Esophagus muscularis mucosa (tissue), 4 donors: ENCODE measurements at regions not wholly inside any gene's neighbourhood (a gene's known extent, or its start where the extent isn't known, plus 50 kb on each side); places are given as distances from the start of the nearest gene placed in this dataset.
"Not testable (repeated sequence)": the region's sequence is repeated elsewhere in the genome, so short reads cannot be mapped to it uniquely, and the experiment has no call there.

Experiments
- DNase-seq: peaks from one replicate; pipeline ENCODE4 v3.0.0-alpha.2; 2017; ENCODE audit errors: extremely low spot score
- H3K27ac ChIP-seq, 4 donors: fragments of 200-600 bp; sonication (generic); replicated peaks in 1 of 4; 1 replicate in 3 of 4; 2 replicates in 1 of 4; pipeline ENCODE4 v1.5.1; 2016 to 2019; ENCODE audit warnings: mild to moderate bottlenecking in 1 of 4
- H3K27me3 ChIP-seq, 4 donors: fragments of 200-600 bp; sonication (generic); one replicate each; pipeline versions ENCODE4 v1.5.1 to v1.6.0; 2016 to 2019
- H3K36me3 ChIP-seq, 4 donors: fragments of 200-600 bp; sonication (generic); one replicate each; pipeline ENCODE4 v1.5.1; 2016 to 2019
- H3K4me1 ChIP-seq, 4 donors: fragments of 200-600 bp; sonication (generic); one replicate each; pipeline ENCODE4 v1.5.1; 2016 to 2019
- H3K4me3 ChIP-seq, 4 donors: fragments of 200-600 bp; sonication (generic); 1 replicate in 2 of 4; 2 replicates in 2 of 4; pipeline ENCODE4 v1.5.1; 2016 to 2019; ENCODE audit warnings: mild to moderate bottlenecking in 4 of 4, moderate library complexity in 1 of 4
- H3K9me3 ChIP-seq, 4 donors: fragments of 200-600 bp; sonication (generic); 1 replicate in 3 of 4; 2 replicates in 1 of 4; pipeline ENCODE4 v1.5.1; 2016 to 2019
- CTCF ChIP-seq, 3 experiments: fragments of 200-600 bp in 2 of 3; fragments of 450-650 bp in 1 of 3; sonication (generic) in 2 of 3; IDR thresholded peaks; one replicate each; pipeline ENCODE4 v1.5.1; 2017 to 2019; ENCODE audit warnings: antibody characterized with exemption in 3 of 3, mild to moderate bottlenecking in 2 of 3, moderate library complexity in 1 of 3
- EP300 ChIP-seq: sonication (generic); formaldehyde crosslinking; IDR thresholded peaks from one replicate; pipeline ENCODE4 v1.6.1; 2017; ENCODE audit warnings: antibody characterized with exemption
- POLR2A ChIP-seq: fragments of 450-650 bp; IDR thresholded peaks from one replicate; pipeline ENCODE4 v1.6.1; 2017; ENCODE audit warnings: antibody characterized with exemption, moderate library complexity, mild to moderate bottlenecking, low read depth
- POLR2AphosphoS5 ChIP-seq, 2 donors: sonication (generic); formaldehyde crosslinking; IDR thresholded peaks; one replicate each; pipeline ENCODE4 v1.6.1; 2017; ENCODE audit warnings: antibody characterized with exemption in 2 of 2
- WGBS: methylation state at CpG from one replicate; pipeline ENCODE4 v1.1.5; 2018; 5-methylcytosine and 5-hydroxymethylcytosine counted together
- intact Hi-C: fragments of 100-400 bp; cut with DNase I; formaldehyde crosslinking; loops from one replicate; pipeline ENCODE4 v1.15.1; 2023

GRCh38 chr2:173524256-173524955 lies 169.7 kb downstream of the CDCA7 start:
- 84% methylated on average over 7 of the region's 7 CpGs for WGBS
- intact Hi-C loops: no loop called here
- Histone ChIP-seq H3K27me3 (peaks cover 0 to 5% (median 0%) of the 10 kb centered on the region in 4 donors), H3K4me3 (no peak overlapping the region), H3K4me1 (no peaks in the 10 kb centered on the region), H3K27ac (no peak overlapping the region), H3K9me3 (peaks cover 0 to 6% (median 0%) of the 10 kb centered on the region in 4 donors), H3K36me3 (no peaks in the 10 kb centered on the region)
- DNase-seq: no peak
- TF ChIP-seq EP300 (no peak), POLR2A (no peak), POLR2AphosphoS5 (IDR thresholded peaks at IDR 0.05) (no peak), CTCF (IDR thresholded peaks at IDR 0.05) (no peak)

- H3K4me3 ChIP-seq, H3K9me3 ChIP-seq, DNase-seq, H3K36me3 ChIP-seq, H3K27ac ChIP-seq, H3K4me1 ChIP-seq, H3K27me3 ChIP-seq, intact Hi-C loops: not testable (repeated sequence)
- 89% methylated on average over 19 of the region's 32 CpGs for WGBS
Measured at GRCh38 chr2:173532732-173533531, 178.3 kb downstream of the CDCA7 start.

GRCh38 chr2:173537694-173538093 lies 183.0 kb downstream of the CDCA7 start:
- Histone ChIP-seq H3K27me3 (no peaks in the 10 kb centered on the region), H3K9me3 (no peaks in the 10 kb centered on the region), H3K4me3 (no peak overlapping the region), H3K36me3 (no peaks in the 10 kb centered on the region), H3K27ac (no peak overlapping the region), H3K4me1 (no peaks in the 10 kb centered on the region)
- TF ChIP-seq CTCF (IDR thresholded peaks at IDR 0.05) (no peak), POLR2A (no peak), POLR2AphosphoS5 (IDR thresholded peaks at IDR 0.05) (no peak), EP300 (no peak)
- WGBS: 81% methylated on average over 2 of the region's 2 CpGs
- intact Hi-C loops: no loop called here
- no peak for DNase-seq

GRCh38 chr2:173539615-173540014 lies 184.9 kb downstream of the CDCA7 start:
- H3K27me3 ChIP-seq: no peaks in the 10 kb centered on the region
- no peak overlapping the region for H3K27ac ChIP-seq
- no peak for TF ChIP-seq EP300
- TF ChIP-seq POLR2A: no peak
- no peak overlapping the region for H3K4me3 ChIP-seq
- H3K9me3 ChIP-seq: no peaks in the 10 kb centered on the region
- H3K4me1 ChIP-seq: no peaks in the 10 kb centered on the region
- WGBS: 87% methylated on average over 2 of the region's 2 CpGs
- no peak for DNase-seq
- intact Hi-C loops: no loop called here
- no peaks in the 10 kb centered on the region for H3K36me3 ChIP-seq

GRCh38 chr2:173544641-173545363 lies 190.1 kb downstream of the CDCA7 start:
- TF ChIP-seq POLR2A (no peak), EP300 (no peak), CTCF (IDR thresholded peaks at IDR 0.05) (no peak), POLR2AphosphoS5 (IDR thresholded peaks at IDR 0.05) (no peak)
- H3K36me3 ChIP-seq: no peaks in the 10 kb centered on the region
- H3K27ac ChIP-seq: no peak overlapping the region
- H3K4me3 ChIP-seq: no peak overlapping the region
- no peaks in the 10 kb centered on the region for H3K4me1 ChIP-seq
- DNase-seq: no peak
- H3K9me3 ChIP-seq: no peaks in the 10 kb centered on the region
- 92% methylated on average over 6 of the region's 6 CpGs for WGBS
- H3K27me3 ChIP-seq: no peaks in the 10 kb centered on the region
- intact Hi-C loops: no loop called here
